ENCODE measurements at regions not wholly inside any gene's neighbourhood (a gene's known extent, or its start where the extent isn't known, plus 50 kb on each side); places are given as distances from the start of the nearest gene placed in this dataset.
"Not testable (repeated sequence)": the region's sequence is repeated elsewhere in the genome, so short reads cannot be mapped to it uniquely, and the experiment has no call there.

DNA sequence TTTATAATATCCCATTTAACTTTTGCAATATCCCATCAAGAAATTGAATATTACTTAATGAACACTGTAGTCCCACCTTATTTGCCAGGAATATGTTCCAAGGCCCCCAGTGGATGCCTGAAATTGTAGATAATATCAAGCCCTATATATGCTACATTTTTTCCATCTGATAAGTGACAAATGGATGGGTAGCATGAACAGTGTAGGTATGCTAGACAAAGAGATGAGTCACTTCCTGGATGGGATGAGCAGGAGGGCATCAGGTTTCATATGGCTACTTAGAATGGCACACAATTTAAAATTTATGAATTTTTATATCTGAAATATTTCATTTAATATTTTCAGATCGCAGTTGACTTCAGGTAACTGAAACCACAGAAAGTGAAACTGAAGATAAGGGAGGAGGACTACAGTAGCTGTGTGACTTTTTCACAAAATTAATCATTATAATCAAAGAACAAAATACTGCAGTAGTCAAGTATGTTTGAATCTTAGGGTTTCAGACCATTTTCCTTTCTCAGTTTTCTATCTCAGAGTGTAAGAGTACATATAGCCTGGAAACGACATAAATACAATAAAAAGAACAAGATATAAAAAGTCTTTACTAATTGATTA is 636.4 kb upstream of the ARRDC3 start:
- H3K4me1 Mint-ChIP-seq, result no peaks in the 10 kb centered on the region
- no peak for DNase-seq

DNA sequence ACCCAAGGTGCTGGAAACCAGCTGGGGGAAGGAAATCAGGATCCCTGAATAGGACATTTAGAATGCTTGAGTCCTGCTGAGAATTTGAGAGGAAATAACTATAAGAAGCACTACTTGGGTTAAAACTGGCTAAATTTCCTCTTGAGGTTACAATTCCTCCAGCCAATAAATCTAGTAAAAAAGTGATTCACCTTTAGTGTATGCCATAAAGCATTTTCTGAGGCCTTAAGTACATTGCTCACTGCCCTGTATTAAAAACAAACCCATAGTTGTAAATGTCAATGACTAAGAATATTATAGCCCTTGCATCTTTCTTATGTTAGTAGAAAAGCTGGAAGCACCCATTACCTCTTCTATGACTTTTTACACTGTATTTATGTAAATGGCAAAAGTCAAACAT is 634.7 kb upstream of the ARRDC3 start:
- Mint-ChIP-seq H3K36me3 (ENCODE audit: low read depth) (no peaks in the 10 kb centered on the region), H3K4me3 (no peak overlapping the region)
- POLR2A ChIA-PET, result no interaction called here

More for the DNA sequence above, 636.4 kb upstream of the ARRDC3 start:
- H3K4me3 Mint-ChIP-seq, result no peak overlapping the region
- no peak overlapping the region for H3K27ac Mint-ChIP-seq
- no peaks in the 10 kb centered on the region for H3K36me3 Mint-ChIP-seq (ENCODE audit: low read depth)
- H3K9me3 Mint-ChIP-seq, result no peaks in the 10 kb centered on the region
- ChIA-PET POLR2A (no interaction called here), CTCF (no interaction called here)
- H3K27me3 Mint-ChIP-seq, result no peaks in the 10 kb centered on the region

DNA sequence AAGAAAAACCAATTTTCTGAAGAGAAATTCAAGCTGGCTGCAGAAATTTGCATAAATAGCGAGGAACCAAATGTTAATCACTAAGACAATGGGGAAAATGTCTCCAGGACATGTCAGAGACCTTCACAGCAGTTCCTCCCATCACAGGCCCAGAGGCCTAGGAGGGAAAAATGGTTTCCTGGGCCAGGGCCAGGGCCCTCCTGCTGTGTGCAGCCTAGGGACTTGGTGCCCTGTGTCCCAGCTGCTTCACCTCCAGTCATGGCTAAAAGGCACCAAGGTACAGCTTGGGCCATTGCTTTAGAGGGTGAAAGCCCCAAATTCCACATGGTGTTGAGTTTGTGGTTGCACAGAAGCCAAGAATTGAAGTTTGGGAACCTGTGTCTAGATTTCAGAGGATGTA is 628.7 kb upstream of the ARRDC3 start:
- POLR2A ChIA-PET; DNase-seq; CTCF ChIA-PET; H3K36me3 Mint-ChIP-seq (ENCODE audit: low read depth); H3K27me3 Mint-ChIP-seq; H3K9me3 Mint-ChIP-seq; H3K4me3 Mint-ChIP-seq; H3K4me1 Mint-ChIP-seq; H3K27ac Mint-ChIP-seq: not testable (repeated sequence)

More for the DNA sequence above, 634.7 kb upstream of the ARRDC3 start:
- H3K27ac Mint-ChIP-seq, result no peak overlapping the region
- peaks cover 2% of the 10 kb centered on the region for H3K9me3 Mint-ChIP-seq
- no peak for DNase-seq
- H3K4me1 Mint-ChIP-seq, result no peaks in the 10 kb centered on the region
- no peaks in the 10 kb centered on the region for H3K27me3 Mint-ChIP-seq
- CTCF ChIA-PET, result interaction anchor here (0.7 kb wide), 1 partner anchor 24 kb away, joined by 3 read pairs; no protein-coding TSS in a partner anchor

DNA sequence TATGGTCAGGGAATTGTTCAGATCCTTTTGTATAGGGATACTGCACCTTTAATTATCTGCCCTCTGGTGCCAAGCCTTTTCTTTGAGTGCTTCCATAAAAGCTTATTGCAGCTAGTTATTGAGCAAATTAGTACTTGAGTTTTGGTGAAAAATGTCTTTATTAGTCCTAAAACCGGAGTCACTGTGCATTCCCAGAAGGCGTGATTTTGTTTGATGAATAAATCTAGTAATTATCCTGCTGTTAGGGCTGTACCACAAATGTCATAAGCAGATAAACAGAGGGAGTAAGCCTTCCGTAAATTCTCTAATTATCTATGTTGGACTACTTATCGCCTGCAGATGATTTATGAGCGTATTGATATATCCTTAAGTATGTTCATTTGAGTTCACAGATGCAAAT is 620.7 kb upstream of the ARRDC3 start:
- H3K36me3 Mint-ChIP-seq (ENCODE audit: low read depth), result no peaks in the 10 kb centered on the region
- no peak overlapping the region for H3K4me3 Mint-ChIP-seq
- no peak for DNase-seq
- no peaks in the 10 kb centered on the region for H3K4me1 Mint-ChIP-seq
- ChIA-PET POLR2A (no interaction called here), CTCF (no interaction called here)
- H3K9me3 Mint-ChIP-seq, result no peaks in the 10 kb centered on the region
- no peak overlapping the region for H3K27ac Mint-ChIP-seq
- no peaks in the 10 kb centered on the region for H3K27me3 Mint-ChIP-seq

DNA sequence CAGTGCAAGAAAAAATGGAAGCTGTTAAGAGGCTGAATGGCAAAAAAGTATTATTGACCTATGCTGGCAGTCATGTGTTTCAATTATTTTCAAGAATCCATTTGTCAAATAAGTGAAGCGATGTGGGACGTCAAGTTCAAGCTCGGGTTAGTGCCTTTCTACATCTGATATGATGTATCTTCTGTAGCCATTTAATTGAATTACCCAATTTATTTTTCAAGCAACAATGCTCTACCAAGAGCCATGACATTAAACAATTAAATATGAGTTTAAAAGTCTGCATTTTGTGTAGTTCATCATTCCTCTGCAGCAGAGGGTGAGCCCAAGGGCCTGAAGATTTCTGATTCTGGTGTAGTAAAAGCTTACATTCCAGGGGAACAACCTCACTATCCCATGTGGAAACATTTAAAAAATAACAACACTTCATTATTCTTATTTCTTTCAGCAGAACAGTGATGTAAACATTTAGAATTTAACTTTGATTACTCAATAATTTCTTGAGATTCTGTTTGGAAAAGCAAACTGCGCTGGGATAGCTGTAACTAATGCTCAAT is 619.7 kb upstream of the ARRDC3 start:
- Mint-ChIP-seq H3K27ac (no peak overlapping the region), H3K36me3 (ENCODE audit: low read depth) (no peaks in the 10 kb centered on the region), H3K4me1 (no peaks in the 10 kb centered on the region), H3K9me3 (no peaks in the 10 kb centered on the region), H3K4me3 (no peak overlapping the region), H3K27me3 (no peaks in the 10 kb centered on the region)
- ChIA-PET POLR2A (no interaction called here), CTCF (no interaction called here)
- no peak for DNase-seq

DNA sequence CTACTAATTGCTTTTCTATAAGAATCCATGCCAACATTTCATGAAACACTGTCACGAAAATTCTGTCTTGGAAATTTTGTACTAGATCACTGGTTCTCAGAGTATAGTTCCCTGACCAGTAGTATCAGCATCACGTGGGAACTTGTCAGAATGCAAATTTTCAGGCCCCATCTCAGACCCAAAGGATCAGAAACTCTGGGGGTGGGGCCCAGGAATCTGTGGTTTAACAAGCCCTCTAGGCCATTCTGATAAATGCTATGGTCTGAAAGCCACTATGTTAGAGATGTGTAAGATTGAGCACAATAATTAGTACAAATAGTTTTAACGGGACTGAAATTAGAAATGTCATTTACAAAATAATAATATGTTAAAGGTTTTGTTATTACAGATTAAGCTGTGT is 615.7 kb upstream of the ARRDC3 start:
- no peak overlapping the region for H3K4me3 Mint-ChIP-seq
- ChIA-PET POLR2A (no interaction called here), CTCF (no interaction called here)
- no peaks in the 10 kb centered on the region for H3K9me3 Mint-ChIP-seq
- no peaks in the 10 kb centered on the region for H3K4me1 Mint-ChIP-seq
- no peak for DNase-seq
- H3K36me3 Mint-ChIP-seq (ENCODE audit: low read depth), result no peaks in the 10 kb centered on the region
- H3K27me3 Mint-ChIP-seq, result no peaks in the 10 kb centered on the region
- H3K27ac Mint-ChIP-seq, result no peak overlapping the region

DNA sequence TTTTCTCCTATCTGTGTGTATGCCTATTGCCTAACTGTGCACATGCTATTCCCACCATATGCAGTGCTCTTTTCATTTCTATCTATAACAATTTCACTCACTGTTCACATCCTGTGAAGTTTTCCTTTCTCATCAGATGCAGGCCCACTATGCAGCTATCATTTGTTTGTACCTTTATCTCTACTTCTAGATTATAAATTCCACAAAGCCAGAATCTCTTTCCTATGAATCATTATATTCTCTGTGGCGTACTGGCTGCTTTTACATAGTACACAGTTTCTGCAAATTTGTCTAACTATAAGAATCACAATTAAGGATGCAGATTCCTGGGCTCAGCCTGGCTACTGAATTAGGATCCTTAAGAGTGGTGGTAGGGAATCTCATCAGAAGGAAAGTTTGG is 600.8 kb upstream of the ARRDC3 start:
- H3K36me3 Mint-ChIP-seq (ENCODE audit: low read depth), result no peaks in the 10 kb centered on the region
- no peak overlapping the region for H3K27ac Mint-ChIP-seq
- no peaks in the 10 kb centered on the region for H3K9me3 Mint-ChIP-seq
- no peaks in the 10 kb centered on the region for H3K4me1 Mint-ChIP-seq
- H3K4me3 Mint-ChIP-seq, result no peak overlapping the region
- H3K27me3 Mint-ChIP-seq, result no peaks in the 10 kb centered on the region
- ChIA-PET POLR2A (no interaction called here), CTCF (no interaction called here)
- DNase-seq, result no peak

DNA sequence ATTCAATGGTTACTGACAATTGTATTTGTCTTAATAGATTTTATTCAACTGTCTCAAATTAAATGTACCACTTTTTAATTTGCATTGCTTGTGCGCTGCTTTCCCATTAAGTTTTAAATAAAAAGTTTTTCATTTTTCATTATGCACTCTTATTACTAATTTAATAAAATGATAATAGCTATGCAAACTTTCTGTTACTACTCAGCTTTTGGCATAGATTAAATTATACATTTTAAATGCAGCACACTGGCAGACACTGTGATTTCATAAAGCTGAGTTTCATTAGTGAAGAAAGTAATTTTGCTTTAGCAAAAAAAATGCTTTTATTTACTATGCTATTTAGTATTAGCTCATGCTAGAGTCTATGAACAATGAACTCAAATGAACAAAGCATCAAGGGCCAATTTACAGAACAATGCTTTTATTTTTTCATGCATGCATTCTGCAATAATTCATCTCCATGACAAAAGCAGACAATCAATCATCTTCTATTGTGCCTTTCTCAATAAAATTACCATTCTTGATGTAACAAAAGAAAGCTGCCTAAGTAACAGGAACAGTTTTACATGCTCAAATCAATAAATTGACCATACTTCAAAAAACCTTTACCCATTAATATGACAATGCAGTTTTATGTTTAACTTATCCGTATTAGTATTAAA is 595.2 kb upstream of the ARRDC3 start:
- CTCF ChIA-PET, result no interaction called here
- DNase-seq, result no peak
- POLR2A ChIA-PET, result no interaction called here
- Mint-ChIP-seq H3K36me3 (ENCODE audit: low read depth) (no peaks in the 10 kb centered on the region), H3K4me3 (no peak overlapping the region), H3K4me1 (no peaks in the 10 kb centered on the region), H3K27me3 (no peaks in the 10 kb centered on the region), H3K9me3 (peaks cover 2% of the 10 kb centered on the region), H3K27ac (no peak overlapping the region)

DNA sequence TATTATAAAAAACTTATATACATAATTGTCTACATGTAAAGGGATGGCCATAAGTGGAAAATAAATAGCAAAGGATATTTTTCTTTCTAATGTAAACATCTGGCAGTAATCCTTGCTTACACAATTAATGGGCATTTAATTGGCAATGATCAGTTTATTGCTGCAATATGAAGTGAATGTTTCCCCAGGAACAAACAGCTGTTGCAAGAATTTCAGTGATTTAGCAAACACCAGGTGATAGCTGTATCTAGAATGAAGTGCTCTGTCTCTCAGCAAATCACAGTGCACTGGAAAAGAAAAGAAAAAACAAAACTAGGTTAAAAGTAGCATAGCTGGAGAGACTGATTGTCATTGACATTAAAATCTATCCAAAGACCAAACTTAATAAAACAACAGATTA is 594.5 kb upstream of the ARRDC3 start:
- POLR2A ChIA-PET, result no interaction called here
- H3K27ac Mint-ChIP-seq, result no peak overlapping the region
- peaks cover 2% of the 10 kb centered on the region for H3K9me3 Mint-ChIP-seq
- no peaks in the 10 kb centered on the region for H3K27me3 Mint-ChIP-seq
- CTCF ChIA-PET, result no interaction called here
- no peak for DNase-seq
- H3K36me3 Mint-ChIP-seq (ENCODE audit: low read depth), result no peaks in the 10 kb centered on the region
- no peaks in the 10 kb centered on the region for H3K4me1 Mint-ChIP-seq
- H3K4me3 Mint-ChIP-seq, result no peak overlapping the region

DNA sequence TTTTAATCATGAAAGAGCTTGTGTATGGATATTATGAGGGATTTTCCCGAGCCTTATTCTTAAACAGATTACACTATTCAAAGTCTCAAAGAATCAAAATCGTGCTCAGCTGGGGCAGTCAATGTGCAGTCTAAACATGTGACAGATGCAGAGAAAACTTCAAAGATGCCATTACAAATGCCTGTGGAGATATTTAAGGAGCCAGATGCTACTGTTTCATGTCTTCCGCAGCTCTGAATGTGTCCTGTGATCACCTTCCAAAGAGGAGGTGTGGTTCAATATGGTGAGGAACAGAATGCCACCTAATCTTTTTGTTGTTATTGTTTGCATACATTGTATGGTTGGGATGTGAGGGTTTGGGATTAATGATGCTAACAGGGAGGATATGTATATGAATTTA is 593.3 kb upstream of the ARRDC3 start:
- H3K4me1 Mint-ChIP-seq, result no peaks in the 10 kb centered on the region

DNA sequence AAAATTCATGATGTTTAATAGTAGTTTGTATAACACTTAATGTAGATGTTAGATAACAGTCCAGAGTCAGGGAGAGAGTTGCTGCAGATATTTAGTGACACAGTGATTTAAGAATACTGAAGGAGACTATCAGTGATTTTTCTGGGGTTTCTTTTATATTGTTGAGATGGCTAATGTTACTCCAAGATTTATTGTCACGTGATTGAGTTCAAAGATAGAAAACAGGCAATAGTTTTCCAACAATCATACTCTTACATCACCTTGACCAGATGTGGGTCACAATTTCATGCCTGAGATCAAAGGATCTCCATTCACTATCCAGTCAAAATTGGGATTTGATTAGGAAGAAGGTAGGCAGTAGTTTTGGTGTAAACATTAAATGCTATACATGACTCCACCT is 580.0 kb upstream of the ARRDC3 start:
- ChIA-PET POLR2A (no interaction called here), CTCF (no interaction called here)
- Mint-ChIP-seq H3K36me3 (ENCODE audit: low read depth) (no peaks in the 10 kb centered on the region), H3K9me3 (no peaks in the 10 kb centered on the region), H3K27me3 (no peaks in the 10 kb centered on the region), H3K4me1 (no peaks in the 10 kb centered on the region), H3K4me3 (no peak overlapping the region), H3K27ac (no peak overlapping the region)
- DNase-seq, result no peak

More for the DNA sequence above, 593.3 kb upstream of the ARRDC3 start:
- POLR2A ChIA-PET, result no interaction called here
- Mint-ChIP-seq H3K27me3 (no peaks in the 10 kb centered on the region), H3K4me3 (no peak overlapping the region), H3K9me3 (peaks cover 2% of the 10 kb centered on the region), H3K27ac (no peak overlapping the region), H3K36me3 (ENCODE audit: low read depth) (no peaks in the 10 kb centered on the region)
- CTCF ChIA-PET, result no interaction called here
- DNase-seq, result no peak

DNA sequence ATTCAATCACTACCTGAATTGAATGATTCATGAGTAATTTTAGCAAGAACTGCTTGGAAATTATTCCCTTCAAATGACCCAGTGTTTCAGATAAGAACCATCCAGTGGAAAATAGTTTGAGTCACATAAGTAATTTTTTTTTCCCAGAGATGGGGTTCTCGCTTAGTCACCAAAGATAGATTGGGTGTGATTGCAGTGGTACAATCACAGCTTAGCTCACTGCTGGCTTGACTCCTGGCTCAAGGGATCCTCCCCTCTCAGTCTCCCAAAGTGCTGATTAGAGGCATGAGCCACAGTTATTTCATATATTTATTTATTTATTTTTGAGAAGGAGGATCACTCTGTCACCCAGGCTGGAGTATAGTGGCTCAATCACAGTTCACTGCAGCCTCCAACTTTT is 574.5 kb upstream of the ARRDC3 start:
- no peak overlapping the region for H3K27ac Mint-ChIP-seq
- CTCF ChIA-PET, result no interaction called here
- no peak overlapping the region for H3K4me3 Mint-ChIP-seq
- H3K27me3 Mint-ChIP-seq, result no peaks in the 10 kb centered on the region
- DNase-seq, result no peak
- no peaks in the 10 kb centered on the region for H3K4me1 Mint-ChIP-seq
- no peaks in the 10 kb centered on the region for H3K36me3 Mint-ChIP-seq (ENCODE audit: low read depth)
- POLR2A ChIA-PET, result no interaction called here
- H3K9me3 Mint-ChIP-seq, result no peaks in the 10 kb centered on the region

DNA sequence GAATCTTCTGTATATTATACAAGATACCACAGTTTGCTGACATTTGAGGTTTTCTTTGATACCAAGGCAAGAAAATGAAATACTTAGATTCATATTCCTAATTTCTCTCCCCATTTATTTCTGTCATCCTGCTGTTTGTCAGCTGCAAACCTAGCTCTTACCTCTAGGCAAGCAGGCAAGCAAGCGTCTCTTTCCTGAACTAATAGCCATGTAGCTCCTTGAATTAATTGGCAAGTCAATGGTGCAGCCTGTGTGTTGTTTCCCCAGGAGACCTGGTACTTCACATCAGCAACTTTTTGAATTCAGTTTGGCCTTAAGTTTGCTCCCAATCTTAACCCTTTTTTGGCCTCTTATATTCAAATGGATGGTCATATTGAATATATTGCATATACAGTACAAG is 573.6 kb upstream of the ARRDC3 start:
- Mint-ChIP-seq H3K4me1 (no peaks in the 10 kb centered on the region), H3K9me3 (no peaks in the 10 kb centered on the region), H3K36me3 (ENCODE audit: low read depth) (no peaks in the 10 kb centered on the region), H3K27ac (no peak overlapping the region), H3K4me3 (no peak overlapping the region), H3K27me3 (no peaks in the 10 kb centered on the region)
- POLR2A ChIA-PET, result no interaction called here
- DNase-seq, result no peak
- CTCF ChIA-PET, result no interaction called here

DNA sequence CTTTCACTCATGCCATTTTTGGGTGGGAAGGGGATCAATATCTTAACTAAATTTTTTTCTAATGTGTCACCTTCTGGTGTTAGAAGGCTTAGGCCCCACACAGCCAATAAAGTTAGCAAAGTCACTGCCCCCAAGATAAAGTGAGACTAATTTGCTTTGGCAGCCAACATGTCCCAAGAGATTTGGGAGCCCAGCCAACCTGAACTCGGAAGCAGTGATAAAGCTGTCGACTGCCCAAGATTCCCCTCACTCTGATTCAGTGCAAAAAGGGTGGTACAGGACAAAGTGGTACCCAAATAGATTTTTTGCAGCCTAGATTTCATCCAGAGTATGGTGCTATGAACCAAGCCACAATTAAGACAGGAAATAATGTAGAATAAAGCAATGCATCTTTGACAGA is 572.5 kb upstream of the ARRDC3 start:
- Mint-ChIP-seq H3K27me3 (no peaks in the 10 kb centered on the region), H3K4me3 (no peak overlapping the region), H3K36me3 (ENCODE audit: low read depth) (no peaks in the 10 kb centered on the region), H3K9me3 (no peaks in the 10 kb centered on the region), H3K4me1 (no peaks in the 10 kb centered on the region), H3K27ac (no peak overlapping the region)
- ChIA-PET POLR2A (no interaction called here), CTCF (no interaction called here)
- DNase-seq, result no peak
